ENCODE measurements at regions not wholly inside any gene's neighbourhood (a gene's known extent, or its start where the extent isn't known, plus 50 kb on each side); places are given as distances from the start of the nearest gene placed in this dataset.
A peak's percentile ranks its signal among the peaks of the same experiment; 100 is the strongest.
"Not testable (repeated sequence)": the region's sequence is repeated elsewhere in the genome, so short reads cannot be mapped to it uniquely, and the experiment has no call there.

GRCh38 chr10:30695481-30696236 lies 66.1 kb upstream of the LYZL2 start:
- peak; percentile 11 for DNase-seq

- no peak for DNase-seq
Observed at GRCh38 chr10:30694518-30695228, 65.1 kb upstream of the LYZL2 start.

DNA sequence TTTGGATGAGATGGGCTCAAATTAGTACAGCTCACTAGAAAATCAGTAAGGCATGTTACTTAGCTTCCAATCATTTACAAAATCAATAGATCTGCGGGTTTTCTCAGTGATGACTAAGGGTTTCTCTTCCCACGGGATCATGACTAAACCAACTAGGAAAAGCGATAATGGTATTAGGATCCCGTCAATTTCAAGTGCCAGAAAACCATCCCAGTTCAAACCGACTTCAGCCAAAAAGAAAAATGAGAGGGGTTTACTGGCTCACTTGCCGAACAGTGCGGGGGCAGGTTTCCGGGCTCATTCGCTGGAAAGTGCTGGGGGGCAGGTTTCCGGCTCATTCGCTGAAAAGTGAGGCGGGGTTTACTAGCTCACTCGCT lies 62.1 kb upstream of the LYZL2 start:
- DNase-seq: no peak

- not testable (repeated sequence) for DNase-seq
Observed at GRCh38 chr10:30690948-30691638, 61.5 kb upstream of the LYZL2 start.

- DNase-seq: no peak
Observed at GRCh38 chr10:30688456-30688855, 58.9 kb upstream of the LYZL2 start.

- peak; percentile 77 for DNase-seq
Observed at GRCh38 chr10:30687698-30688213, 58.2 kb upstream of the LYZL2 start.

DNA sequence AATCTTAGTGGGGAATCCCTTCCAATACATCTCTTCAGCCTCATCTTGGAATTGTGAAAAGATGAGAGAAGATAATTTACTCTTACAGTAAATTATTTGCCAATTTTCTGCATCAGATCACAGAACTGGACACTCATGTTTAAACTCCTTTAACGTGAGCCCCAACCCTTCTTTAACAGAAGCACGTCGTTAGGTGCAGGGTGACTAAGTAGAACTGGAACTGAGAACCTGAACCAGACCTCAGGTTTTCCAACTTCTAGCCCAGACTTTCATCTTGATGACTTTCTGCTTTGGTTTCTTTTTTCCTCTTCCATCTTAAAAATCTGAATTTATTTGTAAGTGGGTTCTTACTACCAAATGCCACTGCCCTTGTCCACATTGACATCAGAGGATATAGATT lies 57.2 kb upstream of the LYZL2 start:
- DNase-seq: no peak

- DNase-seq: no peak
Observed at GRCh38 chr10:30683496-30683895, 53.9 kb upstream of the LYZL2 start.

GRCh38 chr10:30682377-30683199 lies 53.0 kb upstream of the LYZL2 start:
- DNase-seq: peak; percentile 84

GRCh38 chr10:30680908-30681307 lies 51.4 kb upstream of the LYZL2 start:
- no peak for DNase-seq

Data from hematopoietic multipotent progenitor cell treated with erythropoietin and hydrocortisone succinate and interleukin-3 and kit ligand, for 8 days (in vitro differentiated cells).